ENCODE measurements at regions not wholly inside any gene's neighbourhood (a gene's known extent, or its start where the extent isn't known, plus 50 kb on each side); places are given as distances from the start of the nearest gene placed in this dataset.

GRCh38 chr18:60044290-60045006, 144.7 kb downstream of the PMAIP1 start:
- no peak overlapping the region for H2AFZ ChIP-seq
- H3K36me3 ChIP-seq (replicated peaks; ENCODE audit: insufficient read depth, low read depth): no peaks in the 10 kb centered on the region
- H3K4me1 ChIP-seq (ENCODE audit: insufficient read depth): no peaks in the 10 kb centered on the region
- H3K79me2 ChIP-seq: no peaks in the 10 kb centered on the region
- H4K20me1 ChIP-seq (ENCODE audit: insufficient read depth, poor library complexity, severe bottlenecking): no peaks in the 10 kb centered on the region
- no peak for DNase-seq (ENCODE audit: low spot score)
- peaks cover 4% of the 10 kb centered on the region for H3K9me2 ChIP-seq (replicated peaks; ENCODE audit: insufficient read depth)
- WGBS (ENCODE audit: low lambda C conversion rate, missing lambda C conversion rate): 94% methylated on average over 2 of the region's 2 CpGs
- H3K4me2 ChIP-seq: no peak overlapping the region
- no peak overlapping the region for H3K4me3 ChIP-seq
- H3K27ac ChIP-seq: no peak overlapping the region
- TF ChIP-seq CTCF (IDR thresholded peaks at IDR 0.05; ENCODE audit: poor library complexity) (no peak), EZH2phosphoT487 (IDR thresholded peaks at IDR 0.05; ENCODE audit: low read depth, severe bottlenecking, unreplicated experiment) (no peak), EZH2 (IDR thresholded peaks at IDR 0.05; ENCODE audit: borderline replicate concordance) (no peak)
- no peaks in the 10 kb centered on the region for H3K9me3 ChIP-seq (ENCODE audit: low read depth)
- no peaks in the 10 kb centered on the region for H3K27me3 ChIP-seq

- DNase-seq (ENCODE audit: low spot score): no peak
- no peak for TF ChIP-seq CTCF (IDR thresholded peaks at IDR 0.05; ENCODE audit: poor library complexity)
- Histone ChIP-seq H3K36me3 (replicated peaks; ENCODE audit: insufficient read depth, low read depth) (no peaks in the 10 kb centered on the region), H3K79me2 (no peaks in the 10 kb centered on the region), H3K9me3 (ENCODE audit: low read depth) (no peaks in the 10 kb centered on the region), H3K4me3 (no peak overlapping the region), H3K27ac (no peak overlapping the region), H2AFZ (no peak overlapping the region), H3K27me3 (no peaks in the 10 kb centered on the region), H4K20me1 (ENCODE audit: insufficient read depth, poor library complexity, severe bottlenecking) (no peaks in the 10 kb centered on the region), H3K4me1 (ENCODE audit: insufficient read depth) (no peaks in the 10 kb centered on the region), H3K4me2 (no peak overlapping the region), H3K9me2 (replicated peaks; ENCODE audit: insufficient read depth) (no peaks in the 10 kb centered on the region)
- 88% methylated on average over 1 of the region's 1 CpG for WGBS (ENCODE audit: low lambda C conversion rate, missing lambda C conversion rate)
Observed at GRCh38 chr18:60040971-60041370, 141.2 kb downstream of the PMAIP1 start.

DNA sequence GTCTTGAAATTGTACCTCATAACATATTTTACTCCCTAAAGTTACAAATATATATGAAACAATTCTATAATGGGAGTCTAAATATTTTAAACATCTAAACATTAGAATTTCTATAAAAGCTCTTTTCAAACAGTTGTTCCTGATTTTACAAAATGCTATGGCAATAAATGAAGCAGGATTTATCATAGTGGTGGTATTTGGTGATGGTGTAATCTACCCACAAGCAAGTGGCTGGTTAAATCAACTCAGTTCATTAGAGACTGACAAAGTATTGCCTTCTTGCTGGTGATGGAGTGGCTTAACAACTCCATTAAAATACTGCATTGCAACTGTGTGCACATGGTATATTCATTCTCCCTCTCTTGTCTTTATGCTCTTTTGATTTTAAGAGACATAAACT, 138.9 kb downstream of the PMAIP1 start:
- H3K27ac ChIP-seq: no peak overlapping the region
- H3K79me2 ChIP-seq: no peaks in the 10 kb centered on the region
- H3K36me3 ChIP-seq (replicated peaks; ENCODE audit: insufficient read depth, low read depth): no peaks in the 10 kb centered on the region
- no peak overlapping the region for H2AFZ ChIP-seq
- H4K20me1 ChIP-seq (ENCODE audit: insufficient read depth, poor library complexity, severe bottlenecking): no peaks in the 10 kb centered on the region
- H3K4me3 ChIP-seq: no peak overlapping the region
- no peak for TF ChIP-seq EZH2phosphoT487 (IDR thresholded peaks at IDR 0.05; ENCODE audit: low read depth, severe bottlenecking, unreplicated experiment)
- no peak for TF ChIP-seq EZH2 (IDR thresholded peaks at IDR 0.05; ENCODE audit: borderline replicate concordance)
- no peak for TF ChIP-seq CTCF (IDR thresholded peaks at IDR 0.05; ENCODE audit: poor library complexity)
- no peaks in the 10 kb centered on the region for H3K9me2 ChIP-seq (replicated peaks; ENCODE audit: insufficient read depth)
- H3K4me1 ChIP-seq (ENCODE audit: insufficient read depth): no peaks in the 10 kb centered on the region
- no peaks in the 10 kb centered on the region for H3K9me3 ChIP-seq (ENCODE audit: low read depth)
- no peak overlapping the region for H3K4me2 ChIP-seq
- no peak for DNase-seq (ENCODE audit: low spot score)
- no peaks in the 10 kb centered on the region for H3K27me3 ChIP-seq

GRCh38 chr18:60027397-60027796, 127.6 kb downstream of the PMAIP1 start:
- Histone ChIP-seq H3K4me3 (no peak overlapping the region), H3K9me3 (ENCODE audit: low read depth) (no peaks in the 10 kb centered on the region), H3K27ac (no peak overlapping the region), H3K9me2 (replicated peaks; ENCODE audit: insufficient read depth) (no peaks in the 10 kb centered on the region), H3K4me2 (no peak overlapping the region), H2AFZ (no peak overlapping the region), H3K79me2 (no peaks in the 10 kb centered on the region), H3K4me1 (ENCODE audit: insufficient read depth) (no peaks in the 10 kb centered on the region), H3K36me3 (replicated peaks; ENCODE audit: insufficient read depth, low read depth) (no peaks in the 10 kb centered on the region), H3K27me3 (no peaks in the 10 kb centered on the region), H4K20me1 (ENCODE audit: insufficient read depth, poor library complexity, severe bottlenecking) (no peaks in the 10 kb centered on the region)
- no peak for DNase-seq (ENCODE audit: low spot score)
- 80% methylated on average over 2 of the region's 2 CpGs for WGBS (ENCODE audit: low lambda C conversion rate, missing lambda C conversion rate)
- TF ChIP-seq EZH2 (IDR thresholded peaks at IDR 0.05; ENCODE audit: borderline replicate concordance) (no peak), EZH2phosphoT487 (IDR thresholded peaks at IDR 0.05; ENCODE audit: low read depth, severe bottlenecking, unreplicated experiment) (no peak), CTCF (IDR thresholded peaks at IDR 0.05; ENCODE audit: poor library complexity) (no peak)
